H9 (cell line): ENCODE measurements at regions not wholly inside any gene's neighbourhood (a gene's known extent, or its start where the extent isn't known, plus 50 kb on each side); places are given as distances from the start of the nearest gene placed in this dataset.

ENCODE experiments used
- DNase-seq: peaks from one replicate; pipeline ENCODE4 v3.0.0-alpha.2; 2017
- H2AFZ ChIP-seq: one replicate; pipeline ENCODE4 v1.6.1; 2013; ENCODE audit warnings: mild to moderate bottlenecking, low read length, control low read depth, moderate library complexity
- H2AK5ac ChIP-seq: 2 replicates; pipeline ENCODE4 v1.6.1; 2013; ENCODE audit warnings: low read length, control low read depth, mixed read lengths; ENCODE audit not compliant: insufficient read length
- H2BK120ac ChIP-seq: one replicate; pipeline ENCODE4 v1.6.1; 2013; ENCODE audit warnings: low read depth, mild to moderate bottlenecking, low read length, control low read depth, inconsistent platforms; ENCODE audit not compliant: poor library complexity, severe bottlenecking
- H2BK12ac ChIP-seq: 2 replicates; pipeline ENCODE4 v1.6.1; 2013; ENCODE audit warnings: low read length, control low read depth, mixed read lengths, low read depth; ENCODE audit not compliant: insufficient read length
- H2BK15ac ChIP-seq: 2 replicates; pipeline ENCODE4 v1.6.1; 2013; ENCODE audit warnings: low read depth, low read length, control low read depth
- H2BK20ac ChIP-seq: one replicate; pipeline ENCODE4 v1.6.1; 2013; ENCODE audit warnings: low read depth, mild to moderate bottlenecking, low read length, control low read depth, inconsistent platforms; ENCODE audit not compliant: poor library complexity, severe bottlenecking
- H2BK5ac ChIP-seq: 2 replicates; pipeline ENCODE4 v1.6.1; 2013; ENCODE audit warnings: low read length, control low read depth, mixed read lengths; ENCODE audit not compliant: insufficient read length
- H3K14ac ChIP-seq: 2 replicates; pipeline ENCODE4 v1.6.1; 2013; ENCODE audit warnings: low read length, control low read depth; ENCODE audit not compliant: insufficient read depth
- H3K18ac ChIP-seq: 2 replicates; pipeline ENCODE4 v1.6.1; 2013; ENCODE audit warnings: low read depth, mild to moderate bottlenecking, mixed read lengths, low read length, control low read depth; ENCODE audit not compliant: insufficient read length
- H3K23ac ChIP-seq: 2 replicates; pipeline ENCODE4 v1.6.1; 2013; ENCODE audit warnings: low read length, control low read depth, mixed read lengths, low read depth; ENCODE audit not compliant: insufficient read length
- H3K23me2 ChIP-seq: 2 replicates; pipeline ENCODE4 v1.6.1; 2013; ENCODE audit warnings: low read depth, mild to moderate bottlenecking, mixed read lengths, low read length, control low read depth; ENCODE audit not compliant: insufficient read length, poor library complexity, severe bottlenecking
- H3K27ac ChIP-seq: 2 replicates; pipeline ENCODE4 v1.5.1; 2013; ENCODE audit warnings: low read length, control low read depth, mixed read lengths, low read depth; ENCODE audit not compliant: insufficient read length
- H3K27me3 ChIP-seq: 2 replicates; pipeline ENCODE4 v1.6.1; 2013; ENCODE audit warnings: low read length, control low read depth, inconsistent platforms; ENCODE audit not compliant: insufficient read depth
- H3K4ac ChIP-seq: 2 replicates; pipeline ENCODE4 v1.6.1; 2013; ENCODE audit warnings: low read depth, mild to moderate bottlenecking, control low read depth, inconsistent platforms, low read length, moderate library complexity
- H3K4me1 ChIP-seq: 2 replicates; pipeline ENCODE4 v1.6.1; 2013; ENCODE audit warnings: low read length, control low read depth, inconsistent platforms; ENCODE audit not compliant: insufficient read depth
- H3K4me2 ChIP-seq: 2 replicates; pipeline ENCODE4 v1.6.1; 2013; ENCODE audit warnings: low read length, control low read depth, mixed read lengths; ENCODE audit not compliant: insufficient read length, insufficient read depth
- H3K56ac ChIP-seq: 2 replicates; pipeline ENCODE4 v1.6.1; 2013; ENCODE audit warnings: low read depth, mild to moderate bottlenecking, mixed read lengths, low read length, control low read depth; ENCODE audit not compliant: insufficient read length
- H3K79me1 ChIP-seq: 2 replicates; pipeline ENCODE4 v1.6.1; 2013; ENCODE audit warnings: low read depth, mild to moderate bottlenecking, moderate library complexity, low read length, control low read depth, inconsistent platforms; ENCODE audit not compliant: insufficient read depth, poor library complexity, severe bottlenecking
- H3K79me2 ChIP-seq: 2 replicates; pipeline ENCODE4 v1.6.1; 2013; ENCODE audit warnings: low read length, control low read depth, inconsistent platforms; ENCODE audit not compliant: insufficient read depth
- H3K9ac ChIP-seq: 2 replicates; pipeline ENCODE4 v1.6.1; 2013; ENCODE audit warnings: low read length, control low read depth, mixed read lengths; ENCODE audit not compliant: insufficient read length; ENCODE audit errors: extremely low read depth
- H3K9me3 ChIP-seq: one replicate; pipeline ENCODE4 v1.6.1; 2013; ENCODE audit warnings: low read depth, low read length, inconsistent platforms; ENCODE audit not compliant: control insufficient read depth
- H3T11ph ChIP-seq: one replicate; pipeline ENCODE4 v1.6.1; 2013; ENCODE audit warnings: mild to moderate bottlenecking, low read length, control low read depth, inconsistent platforms
- H4K20me1 ChIP-seq: one replicate; pipeline ENCODE4 v1.6.1; 2013; ENCODE audit not compliant: control insufficient read depth, insufficient read length, insufficient read depth
- H4K5ac ChIP-seq: 2 replicates; pipeline ENCODE4 v1.6.1; 2013; ENCODE audit warnings: low read depth, mild to moderate bottlenecking, mixed read lengths, low read length, control low read depth; ENCODE audit not compliant: insufficient read length
- H4K8ac ChIP-seq: replicated peaks from 2 replicates; pipeline ENCODE4 v1.6.1; 2013; ENCODE audit warnings: low read length, control low read depth, mixed read lengths, low read depth; ENCODE audit not compliant: insufficient read length
- H4K91ac ChIP-seq: 2 replicates; pipeline ENCODE4 v1.6.1; 2013; ENCODE audit warnings: low read depth, mild to moderate bottlenecking, moderate library complexity, mixed read lengths, low read length, control low read depth; ENCODE audit not compliant: insufficient read length
- H3K27ac Mint-ChIP-seq, 3 experiments: 2 replicates in 2 of 3; 3 replicates in 1 of 3; pipeline ENCODE4 v1.8.0; 2020 to 2021; ENCODE audit warnings: mixed read lengths in 3 of 3, mild to moderate bottlenecking in 1 of 3, moderate library complexity in 1 of 3
- H3K27me3 Mint-ChIP-seq: 2 replicates; pipeline ENCODE4 v1.8.0; 2021; ENCODE audit warnings: low read depth, mild to moderate bottlenecking, moderate library complexity, mixed read lengths
- H3K36me3 Mint-ChIP-seq, 3 experiments: 2 replicates in 2 of 3; 3 replicates in 1 of 3; pipeline ENCODE4 v1.8.0; 2020 to 2021; ENCODE audit warnings: low read depth in 3 of 3, mixed read lengths in 3 of 3; ENCODE audit not compliant: insufficient read depth in 1 of 3
- H3K4me1 Mint-ChIP-seq, 2 experiments: 2 replicates each; pipeline ENCODE4 v1.8.0; 2020; ENCODE audit warnings: mixed read lengths in 2 of 2
- H3K4me3 Mint-ChIP-seq, 2 experiments: 2 replicates in 1 of 2; 3 replicates in 1 of 2; pipeline ENCODE4 v1.8.0; 2020 to 2021; ENCODE audit warnings: mild to moderate bottlenecking in 2 of 2, mixed read lengths in 2 of 2, moderate library complexity in 1 of 2
- H3K9me3 Mint-ChIP-seq, 2 experiments: 2 replicates in 1 of 2; 3 replicates in 1 of 2; pipeline ENCODE4 v1.8.0; 2020; ENCODE audit warnings: mild to moderate bottlenecking in 2 of 2, mixed read lengths in 2 of 2, moderate library complexity in 1 of 2
- CTCF ChIP-seq: fragments of 200-600 bp; sonication (generic); conservative IDR thresholded peaks from 3 replicates; pipeline ENCODE4 v1.8.0; 2021; ENCODE audit warnings: antibody characterized with exemption, mild to moderate bottlenecking
- WGBS: extraction: QIAGEN DNeasy Blood & Tissue Kit; methylation state at CpG from one replicate; pipeline ENCODE4 v1.1.7; 2013; ENCODE audit warnings: missing lambda C conversion rate, low lambda C conversion rate, mixed read lengths; ENCODE audit not compliant: insufficient read length; ENCODE audit errors: extremely low coverage; 5-methylcytosine and 5-hydroxymethylcytosine counted together

GRCh38 chr9:134252084-134252830, 74.0 kb upstream of the RXRA start:
- H3K9me3 ChIP-seq, result no peaks in the 10 kb centered on the region
- no peak overlapping the region for H3K18ac ChIP-seq
- no peaks in the 10 kb centered on the region for H4K20me1 ChIP-seq
- no peaks in the 10 kb centered on the region for H3K23me2 ChIP-seq
- H3K4me1 ChIP-seq, result no peaks in the 10 kb centered on the region
- H2BK12ac ChIP-seq, result no peak overlapping the region
- no peak overlapping the region for H2BK15ac ChIP-seq
- H2AFZ ChIP-seq, result no peak overlapping the region
- H3K23ac ChIP-seq, result no peak overlapping the region
- no peak overlapping the region for H3K4me3 Mint-ChIP-seq
- peaks cover 12% of the 10 kb centered on the region in 2 experiments for H3K9me3 Mint-ChIP-seq
- H3K27me3 ChIP-seq, result no peaks in the 10 kb centered on the region
- no peak for TF ChIP-seq CTCF
- H2AK5ac ChIP-seq, result no peak overlapping the region
- H3K4ac ChIP-seq, result no peak overlapping the region
- no peak overlapping the region for H3K9ac ChIP-seq
- H2BK20ac ChIP-seq, result no peak overlapping the region
- peak overlapping the region in 1 of 3 experiments; percentile 40; a peak in 1 of 7 replicates for H3K27ac Mint-ChIP-seq
- no peak overlapping the region for H3T11ph ChIP-seq
- no peak overlapping the region for H2BK5ac ChIP-seq
- no peak overlapping the region for H3K4me2 ChIP-seq
- H2BK120ac ChIP-seq, result no peak overlapping the region
- peaks cover 0 to 4% (median 0%) of the 10 kb centered on the region in 3 experiments; a peak in 1 of 7 replicates for H3K36me3 Mint-ChIP-seq
- H3K79me2 ChIP-seq, result no peaks in the 10 kb centered on the region
- no peak overlapping the region for H3K56ac ChIP-seq
- H3K14ac ChIP-seq, result no peak overlapping the region; the same call in 1 of the 2 replicates
- WGBS, result no CpG with 5 or more reads among the region's 23 CpGs
- H4K91ac ChIP-seq, result no peak overlapping the region
- H3K27me3 Mint-ChIP-seq, result peaks cover 9% of the 10 kb centered on the region
- no peaks in the 10 kb centered on the region for H3K79me1 ChIP-seq
- no peak for DNase-seq
- no peak overlapping the region for H3K27ac ChIP-seq
- H4K8ac ChIP-seq, result no peak overlapping the region
- H3K4me1 Mint-ChIP-seq, result peaks cover 3 to 13% of the 10 kb centered on the region in 2 experiments
- H4K5ac ChIP-seq, result no peak overlapping the region
